AG09309 (cell line): ENCODE measurements at regions not wholly inside any gene's neighbourhood (a gene's known extent, or its start where the extent isn't known, plus 50 kb on each side); places are given as distances from the start of the nearest gene placed in this dataset.

Experiments
- DNase-seq: peaks from one replicate; pipeline ENCODE4 v3.0.0-alpha.2; 2010; ENCODE audit warnings: low read depth
- H3K4me3 ChIP-seq: 2 replicates; pipeline ENCODE4 v1.5.1; 2011; ENCODE audit warnings: mild to moderate bottlenecking, low read depth, low read length, moderate library complexity; ENCODE audit not compliant: control insufficient read depth
- CTCF ChIP-seq: IDR thresholded peaks from 2 replicates; pipeline ENCODE4 v1.5.1; 2011; ENCODE audit warnings: mild to moderate bottlenecking, low read depth, low read length, inconsistent platforms; ENCODE audit not compliant: insufficient read depth, control insufficient read depth; ENCODE audit errors: missing control alignments

- DNase-seq, result no peak
- H3K4me3 ChIP-seq, result no peak overlapping the region
- no peak for TF ChIP-seq CTCF
These were observed 60.0 kb upstream of the FGGY start for GRCh38 chr1:59236721-59237545.

GRCh38 chr1:59237900-59238299 lies 59.0 kb upstream of the FGGY start:
- DNase-seq, result no peak

GRCh38 chr1:59238333-59238934 lies 58.5 kb upstream of the FGGY start:
- no peak overlapping the region for H3K4me3 ChIP-seq
- no peak for DNase-seq
- TF ChIP-seq CTCF, result no peak

More at GRCh38 chr1:59237900-59238299, 59.0 kb upstream of the FGGY start:
- no peak overlapping the region for H3K4me3 ChIP-seq
- no peak for TF ChIP-seq CTCF

- DNase-seq, result no peak
- TF ChIP-seq CTCF, result no peak
- H3K4me3 ChIP-seq, result no peak overlapping the region
These were observed 57.9 kb upstream of the FGGY start for GRCh38 chr1:59238993-59239392.

GRCh38 chr1:59241909-59242308 lies 55.0 kb upstream of the FGGY start:
- H3K4me3 ChIP-seq, result no peak overlapping the region
- no peak for TF ChIP-seq CTCF
- DNase-seq, result no peak

GRCh38 chr1:59242370-59242769 lies 54.5 kb upstream of the FGGY start:
- H3K4me3 ChIP-seq, result no peak overlapping the region
- no peak for DNase-seq

More at GRCh38 chr1:59242370-59242769, 54.5 kb upstream of the FGGY start:
- no peak for TF ChIP-seq CTCF
